Upper lobe of right lung (tissue), 1 donor: ENCODE measurements at regions not wholly inside any gene's neighbourhood (a gene's known extent, or its start where the extent isn't known, plus 50 kb on each side); places are given as distances from the start of the nearest gene placed in this dataset.

Experiments
- ATAC-seq: fragments of 200-7000 bp; cut with Tn5 transposase; one replicate; pipeline ENCODE4 v1.9.1; 2020; ENCODE audit warnings: mild to moderate bottlenecking, moderate library complexity
- DNase-seq: peaks from one replicate; pipeline ENCODE4 v3.0.0-alpha.2; 2020
- H3K27ac ChIP-seq: fragments of 200-600 bp; one replicate; pipeline ENCODE4 v1.8.0; 2022
- H3K27me3 ChIP-seq: fragments of 200-600 bp; one replicate; pipeline ENCODE4 v1.8.0; 2022; ENCODE audit warnings: mild to moderate bottlenecking
- H3K36me3 ChIP-seq: fragments of 200-600 bp; one replicate; pipeline ENCODE4 v1.8.0; 2022
- H3K4me1 ChIP-seq: fragments of 200-600 bp; one replicate; pipeline ENCODE4 v1.8.0; 2022
- H3K4me3 ChIP-seq: fragments of 200-600 bp; one replicate; pipeline ENCODE4 v1.8.0; 2022; ENCODE audit warnings: mild to moderate bottlenecking
- H3K9me3 ChIP-seq: fragments of 200-600 bp; one replicate; pipeline ENCODE4 v1.8.0; 2022
- intact Hi-C: fragments of 100-400 bp; cut with DNase I; formaldehyde crosslinking; loops from one replicate; pipeline ENCODE4 v1.11.0; 2022
- TF ChIP-seq, protein P1 (sequence below): fragments of 200-600 bp; IDR thresholded peaks from one replicate; pipeline ENCODE4 v1.8.0; 2022; ENCODE audit warnings: antibody characterized with exemption
- donor health status: DM: no; HTN: yes; CAD: no; lungs with severe emphysema.

DNA sequence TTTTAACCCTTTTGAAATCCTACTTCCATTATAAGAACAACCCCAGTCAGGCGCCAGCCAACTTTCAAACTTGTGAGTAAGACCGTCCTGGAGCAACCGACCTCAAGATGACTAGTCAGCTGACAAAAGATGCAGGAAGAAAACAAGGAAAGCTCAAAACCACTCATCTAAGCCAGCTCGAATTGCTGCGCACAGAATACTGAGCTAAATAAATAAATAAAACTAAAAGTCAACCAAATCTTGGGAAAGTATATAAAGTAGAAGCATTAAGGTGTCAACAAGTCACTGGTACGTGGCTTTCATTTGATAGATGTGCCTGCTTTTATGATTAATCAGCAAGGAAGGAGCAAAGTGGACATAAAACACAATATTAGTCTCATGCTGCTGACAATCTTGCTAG lies 1269.8 kb downstream of the XPNPEP1 start:
- TF ChIP-seq, protein P1, sequence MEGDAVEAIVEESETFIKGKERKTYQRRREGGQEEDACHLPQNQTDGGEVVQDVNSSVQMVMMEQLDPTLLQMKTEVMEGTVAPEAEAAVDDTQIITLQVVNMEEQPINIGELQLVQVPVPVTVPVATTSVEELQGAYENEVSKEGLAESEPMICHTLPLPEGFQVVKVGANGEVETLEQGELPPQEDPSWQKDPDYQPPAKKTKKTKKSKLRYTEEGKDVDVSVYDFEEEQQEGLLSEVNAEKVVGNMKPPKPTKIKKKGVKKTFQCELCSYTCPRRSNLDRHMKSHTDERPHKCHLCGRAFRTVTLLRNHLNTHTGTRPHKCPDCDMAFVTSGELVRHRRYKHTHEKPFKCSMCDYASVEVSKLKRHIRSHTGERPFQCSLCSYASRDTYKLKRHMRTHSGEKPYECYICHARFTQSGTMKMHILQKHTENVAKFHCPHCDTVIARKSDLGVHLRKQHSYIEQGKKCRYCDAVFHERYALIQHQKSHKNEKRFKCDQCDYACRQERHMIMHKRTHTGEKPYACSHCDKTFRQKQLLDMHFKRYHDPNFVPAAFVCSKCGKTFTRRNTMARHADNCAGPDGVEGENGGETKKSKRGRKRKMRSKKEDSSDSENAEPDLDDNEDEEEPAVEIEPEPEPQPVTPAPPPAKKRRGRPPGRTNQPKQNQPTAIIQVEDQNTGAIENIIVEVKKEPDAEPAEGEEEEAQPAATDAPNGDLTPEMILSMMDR = no peak
- H3K27me3 ChIP-seq = no peaks in the 10 kb centered on the region
- no peak for ATAC-seq

DNA sequence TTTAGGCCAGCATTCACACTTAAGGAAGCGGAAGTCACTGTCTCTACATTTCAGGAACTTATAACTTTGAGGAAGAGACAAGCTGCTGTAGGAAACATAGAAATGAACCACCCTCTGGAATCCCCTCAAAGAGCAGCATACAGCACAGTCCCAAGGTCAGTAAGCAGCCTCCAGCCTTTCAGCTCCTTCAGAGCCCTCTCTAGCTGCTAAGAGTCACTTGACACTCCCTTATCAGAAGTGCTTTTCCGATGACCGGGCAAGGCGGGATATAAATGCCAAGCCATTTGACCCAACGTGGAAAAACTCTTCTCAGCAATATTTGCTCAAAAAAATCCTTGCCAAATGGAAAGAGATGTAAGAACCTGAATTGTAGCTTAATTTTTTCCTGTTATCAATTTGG lies 1284.3 kb downstream of the XPNPEP1 start:
- intact Hi-C loops = no loop called here
- Histone ChIP-seq H3K36me3 (no peaks in the 10 kb centered on the region), H3K4me3 (no peak overlapping the region), H3K27me3 (no peaks in the 10 kb centered on the region), H3K9me3 (no peaks in the 10 kb centered on the region), H3K27ac (no peak overlapping the region), H3K4me1 (no peaks in the 10 kb centered on the region)
- ATAC-seq (peak; percentile 96), DNase-seq (no peak)
- TF ChIP-seq, protein P1 = no peak

More for the DNA sequence above, 1269.8 kb downstream of the XPNPEP1 start:
- no peaks in the 10 kb centered on the region for H3K9me3 ChIP-seq
- no peak overlapping the region for H3K27ac ChIP-seq
- no peak overlapping the region for H3K4me3 ChIP-seq
- no peaks in the 10 kb centered on the region for H3K4me1 ChIP-seq
- H3K36me3 ChIP-seq = no peaks in the 10 kb centered on the region
- DNase-seq = no peak
- intact Hi-C loops = no loop called here

- no peak overlapping the region for H3K27ac ChIP-seq
- no peaks in the 10 kb centered on the region for H3K36me3 ChIP-seq
- ATAC-seq (peak; percentile 66), DNase-seq (no peak)
- TF ChIP-seq, protein P1 = no peak
- H3K27me3 ChIP-seq = no peaks in the 10 kb centered on the region
- H3K4me3 ChIP-seq = no peak overlapping the region
- intact Hi-C loops = no loop called here
- no peaks in the 10 kb centered on the region for H3K9me3 ChIP-seq
- no peaks in the 10 kb centered on the region for H3K4me1 ChIP-seq
These were observed 1285.1 kb downstream of the XPNPEP1 start for GRCh38 chr10:108638225-108638624.

DNA sequence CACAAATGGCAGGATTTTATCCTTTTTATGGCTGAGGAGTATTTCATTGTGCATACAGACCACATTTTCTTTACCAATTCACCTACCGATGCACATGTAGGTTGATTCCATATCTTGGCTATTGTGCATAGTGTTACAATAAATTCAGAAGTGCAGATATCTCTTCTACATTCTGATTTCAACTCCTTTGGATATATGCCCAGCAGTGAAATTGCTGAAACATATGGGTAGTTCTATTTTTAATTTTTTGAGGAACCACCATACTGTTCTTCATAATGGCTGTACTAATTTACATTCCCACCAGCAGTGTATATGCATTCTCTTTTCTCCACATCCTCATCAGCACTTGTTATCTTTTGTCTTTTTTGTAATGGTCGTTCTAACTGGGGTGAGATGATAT lies 1290.3 kb downstream of the XPNPEP1 start:
- ATAC-seq (no peak), DNase-seq (no peak)
- H3K27ac ChIP-seq = no peak overlapping the region
- no peaks in the 10 kb centered on the region for H3K36me3 ChIP-seq
- no peaks in the 10 kb centered on the region for H3K27me3 ChIP-seq
- no peaks in the 10 kb centered on the region for H3K4me1 ChIP-seq
- TF ChIP-seq, protein P1 = no peak
- H3K9me3 ChIP-seq = no peaks in the 10 kb centered on the region
- intact Hi-C loops = no loop called here
- H3K4me3 ChIP-seq = no peak overlapping the region

GRCh38 chr10:108632144-108632543 lies 1291.2 kb downstream of the XPNPEP1 start:
- H3K4me3 ChIP-seq = no peak overlapping the region
- no peaks in the 10 kb centered on the region for H3K36me3 ChIP-seq
- H3K27ac ChIP-seq = no peak overlapping the region
- intact Hi-C loops = no loop called here
- no peaks in the 10 kb centered on the region for H3K27me3 ChIP-seq
- H3K9me3 ChIP-seq = no peaks in the 10 kb centered on the region
- H3K4me1 ChIP-seq = no peaks in the 10 kb centered on the region
- DNase-seq (no peak), ATAC-seq (no peak)
- TF ChIP-seq, protein P1 = no peak

DNA sequence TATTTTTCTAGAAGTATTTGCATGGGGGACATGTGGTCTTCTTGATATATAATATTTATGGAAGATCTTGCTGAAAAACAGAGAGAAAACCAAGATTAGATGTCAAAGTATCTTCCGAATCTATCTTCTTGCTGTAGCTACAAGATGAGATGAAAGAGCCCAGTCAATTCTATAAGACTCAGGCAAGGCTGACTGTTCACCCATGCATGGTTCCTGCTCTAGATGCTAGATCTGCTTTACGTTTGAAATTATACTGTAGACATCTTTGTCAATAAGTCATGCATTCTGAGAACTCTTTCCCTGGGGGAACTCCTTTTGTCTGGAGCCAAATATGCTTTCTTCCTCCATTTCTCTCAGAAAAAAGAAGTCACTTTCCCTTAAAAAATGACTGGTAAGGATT lies 1292.0 kb downstream of the XPNPEP1 start:
- DNase-seq (no peak), ATAC-seq (no peak)
- H3K4me3 ChIP-seq = no peak overlapping the region
- no peaks in the 10 kb centered on the region for H3K27me3 ChIP-seq
- H3K36me3 ChIP-seq = no peaks in the 10 kb centered on the region
- no peaks in the 10 kb centered on the region for H3K9me3 ChIP-seq
- TF ChIP-seq, protein P1 = no peak
- no peak overlapping the region for H3K27ac ChIP-seq
- intact Hi-C loops = no loop called here
- no peaks in the 10 kb centered on the region for H3K4me1 ChIP-seq
